ENCODE measurements at regions not wholly inside any gene's neighbourhood (a gene's known extent, or its start where the extent isn't known, plus 50 kb on each side); places are given as distances from the start of the nearest gene placed in this dataset.
"Not testable (repeated sequence)": the region's sequence is repeated elsewhere in the genome, so short reads cannot be mapped to it uniquely, and the experiment has no call there.

- no peak for DNase-seq (ENCODE audit: low read depth, low spot score)
These were observed 291.3 kb upstream of the PRKD1 start for GRCh38 chr14:30218907-30219306.

DNA sequence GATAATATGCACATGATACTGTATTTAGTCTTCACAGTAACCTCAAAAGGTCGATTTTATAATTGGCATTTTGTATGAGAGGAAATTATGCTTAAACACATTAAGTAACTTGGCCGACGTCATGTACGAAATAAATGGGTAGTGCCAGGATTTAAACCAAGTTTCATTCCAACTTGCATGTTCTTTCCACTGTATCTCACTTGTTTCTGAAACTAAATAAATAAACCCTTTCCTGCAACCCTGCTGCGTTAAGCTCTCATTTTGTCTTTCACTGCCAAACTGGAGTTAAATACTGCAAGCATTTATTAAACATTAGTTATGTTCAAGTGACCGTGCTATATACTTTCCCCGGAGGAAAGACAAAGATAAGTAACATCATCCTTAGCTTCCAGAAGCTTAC, 293.9 kb upstream of the PRKD1 start:
- DNase-seq (ENCODE audit: low read depth, low spot score) = no peak

GRCh38 chr14:30223385-30223785, 295.7 kb upstream of the PRKD1 start:
- DNase-seq (ENCODE audit: low read depth, low spot score) = peak; percentile 95

DNA sequence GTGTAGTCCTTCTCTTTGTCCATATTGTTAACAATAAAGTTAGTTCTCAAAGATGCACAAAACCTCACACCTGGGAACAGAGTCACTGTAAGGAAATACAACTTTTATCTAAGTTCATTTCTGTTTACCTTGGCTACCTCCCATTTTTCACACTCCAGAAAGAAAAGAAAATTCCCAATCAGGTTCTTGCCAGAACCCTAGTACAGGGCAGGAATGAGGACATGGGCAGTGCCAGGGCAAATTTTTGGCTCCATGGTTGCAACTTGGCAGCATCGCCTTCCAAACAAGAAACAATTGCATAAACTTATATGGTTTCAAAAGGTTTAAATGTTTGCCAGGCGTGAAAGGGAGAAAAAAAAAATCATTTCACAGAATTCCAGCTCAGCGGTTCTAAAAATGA, 296.3 kb upstream of the PRKD1 start:
- peak; percentile 59 for DNase-seq (ENCODE audit: low read depth, low spot score)

GRCh38 chr14:30225176-30225575, 297.5 kb upstream of the PRKD1 start:
- DNase-seq (ENCODE audit: low read depth, low spot score) = no peak

DNA sequence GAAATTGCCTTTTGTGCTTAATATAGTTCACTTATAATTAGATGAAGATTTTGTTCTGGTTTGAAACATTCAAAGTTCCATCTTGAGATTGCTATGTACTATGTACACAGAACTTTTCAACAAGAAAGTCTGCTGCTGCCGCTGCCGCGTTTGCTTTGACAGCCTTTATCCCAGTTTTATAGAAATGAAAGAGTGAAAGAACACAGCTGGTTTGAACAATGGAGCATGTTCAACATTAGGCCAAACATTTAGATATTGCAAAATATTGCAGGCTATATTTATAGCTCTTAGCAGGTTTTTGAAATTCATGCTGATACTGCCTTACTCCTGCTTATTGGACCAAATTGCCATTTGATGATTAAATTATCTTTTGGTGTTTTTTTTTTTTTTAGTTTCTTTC, 299.8 kb upstream of the PRKD1 start:
- DNase-seq (ENCODE audit: low read depth, low spot score) = no peak

- DNase-seq (ENCODE audit: low read depth, low spot score) = peak; percentile 55
These were observed 300.2 kb upstream of the PRKD1 start for GRCh38 chr14:30227876-30228275.

- DNase-seq (ENCODE audit: low read depth, low spot score) = no peak
These were observed 303.1 kb upstream of the PRKD1 start for GRCh38 chr14:30230719-30231118.

GRCh38 chr14:30234966-30235365, 307.3 kb upstream of the PRKD1 start:
- no peak for DNase-seq (ENCODE audit: low read depth, low spot score)

DNA sequence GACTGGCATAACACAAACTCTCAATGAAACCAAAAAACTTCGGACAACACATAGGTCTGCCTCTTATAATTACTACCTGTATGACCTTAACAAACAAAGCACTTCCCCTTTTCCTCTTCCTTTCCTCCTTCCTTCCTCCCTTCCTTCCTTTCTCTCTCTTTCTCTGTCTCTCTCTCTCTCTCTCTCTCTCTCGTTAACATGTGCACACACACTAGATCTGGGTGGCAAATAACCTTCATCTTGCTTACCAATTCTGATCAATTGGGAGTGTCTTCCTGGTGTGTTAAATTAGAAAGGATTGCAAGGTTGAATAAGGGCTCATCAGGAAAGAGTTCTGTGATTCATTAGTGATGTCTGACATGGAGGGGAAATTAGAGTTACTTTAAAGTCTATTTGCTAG, 307.8 kb upstream of the PRKD1 start:
- DNase-seq (ENCODE audit: low read depth, low spot score) = no peak

- no peak for DNase-seq (ENCODE audit: low read depth, low spot score)
These were observed 311.3 kb upstream of the PRKD1 start for GRCh38 chr14:30238936-30239335.

GRCh38 chr14:30240018-30240417, 312.4 kb upstream of the PRKD1 start:
- no peak for DNase-seq (ENCODE audit: low read depth, low spot score)

- no peak for DNase-seq (ENCODE audit: low read depth, low spot score)
These were observed 313.0 kb upstream of the PRKD1 start for GRCh38 chr14:30240685-30241084.

- no peak for DNase-seq (ENCODE audit: low read depth, low spot score)
These were observed 315.1 kb upstream of the PRKD1 start for GRCh38 chr14:30242744-30243143.

DNA sequence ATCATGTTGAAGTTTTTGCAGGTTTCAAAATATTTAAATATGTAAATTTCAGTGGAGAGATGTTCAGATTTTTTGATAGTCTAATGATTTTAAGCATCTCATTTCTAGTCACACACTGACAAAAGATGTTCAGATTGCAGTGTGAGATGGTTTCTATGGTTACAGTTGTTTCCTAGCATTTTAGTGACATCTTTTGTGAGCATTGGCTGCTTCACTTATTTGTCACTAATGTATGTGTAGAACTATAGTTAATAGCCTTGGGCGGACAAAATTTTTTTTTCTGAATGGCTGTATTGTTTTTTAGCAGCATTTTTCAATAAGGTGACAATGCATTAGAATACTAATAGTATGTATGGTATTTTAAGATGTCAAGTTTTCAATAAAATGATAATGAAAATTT, 315.6 kb upstream of the PRKD1 start:
- no peak for DNase-seq (ENCODE audit: low read depth, low spot score)

GRCh38 chr14:30243805-30244204, 315.2 kb upstream of the G2E3 start:
- DNase-seq (ENCODE audit: low read depth, low spot score) = no peak

DNA sequence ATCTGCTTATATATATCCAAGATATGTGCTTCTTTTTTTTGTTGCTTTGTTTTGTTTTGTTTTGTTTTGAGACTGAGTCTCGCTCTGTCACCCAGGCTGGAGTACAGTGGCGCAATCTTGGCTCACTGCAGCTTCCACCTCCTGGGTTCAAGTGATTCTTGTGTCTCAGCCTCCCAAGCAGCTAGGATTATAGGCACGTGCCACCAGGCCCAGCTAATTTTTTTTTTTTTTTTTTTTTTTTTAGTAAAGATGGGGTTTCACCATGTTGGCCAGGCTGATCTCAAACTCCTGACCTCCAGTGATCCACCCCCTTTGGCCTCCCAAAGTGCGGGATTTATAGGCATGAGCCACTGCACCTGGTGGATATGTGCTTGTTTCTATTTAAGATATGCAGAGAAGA, 314.6 kb upstream of the G2E3 start:
- not testable (repeated sequence) for DNase-seq (ENCODE audit: low read depth, low spot score)

DNA sequence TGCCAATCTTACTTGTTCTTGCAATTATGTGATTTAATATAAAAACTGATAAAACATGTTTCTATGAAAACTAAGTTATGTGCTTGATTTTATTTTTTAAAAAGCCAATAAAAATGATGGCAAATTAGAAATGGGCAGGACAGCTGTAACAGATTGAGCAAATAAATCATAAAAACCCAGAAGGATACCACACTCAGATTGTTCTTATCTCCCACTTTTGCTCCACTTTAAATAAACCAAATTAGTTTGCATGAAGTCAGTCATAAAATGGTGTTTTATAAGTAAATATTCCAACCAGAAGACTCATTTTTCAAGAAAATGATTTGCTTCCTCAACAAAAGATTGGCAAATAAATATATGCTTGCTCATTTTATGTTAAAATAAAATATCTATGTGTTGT, 307.9 kb upstream of the G2E3 start:
- DNase-seq (ENCODE audit: low read depth, low spot score) = no peak

DNA sequence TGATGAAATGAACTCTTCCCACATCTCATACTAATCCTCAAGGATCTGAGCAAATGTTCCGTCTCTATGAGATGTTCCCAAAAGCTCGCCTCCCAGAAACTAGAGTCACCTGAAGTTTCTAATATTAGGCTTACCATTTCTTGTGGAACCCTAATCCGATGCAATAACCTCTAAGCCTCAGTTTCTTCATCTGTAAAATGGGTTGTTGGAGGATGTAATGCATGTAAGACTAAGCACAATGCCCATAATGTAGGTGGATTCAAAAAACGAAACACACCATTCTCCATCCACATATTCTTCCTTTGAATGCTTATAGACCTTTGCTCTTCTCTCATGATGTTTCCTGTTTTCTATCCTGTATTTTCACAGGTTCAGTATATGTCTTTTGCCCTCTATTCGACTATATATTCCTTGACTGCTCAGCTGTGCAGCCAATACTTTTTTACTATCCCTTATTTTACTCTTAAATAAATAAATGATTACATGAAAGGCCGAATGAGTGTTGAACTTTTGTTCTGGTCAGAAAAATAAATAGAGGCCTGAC, 307.3 kb upstream of the G2E3 start:
- DNase-seq (ENCODE audit: low read depth, low spot score) = no peak

GRCh38 chr14:30252151-30252550, 306.8 kb upstream of the G2E3 start:
- peak; percentile 54 for DNase-seq (ENCODE audit: low read depth, low spot score)

GRCh38 chr14:30252783-30253674, 305.9 kb upstream of the G2E3 start:
- peak; percentile 22 for DNase-seq (ENCODE audit: low read depth, low spot score)

DNA sequence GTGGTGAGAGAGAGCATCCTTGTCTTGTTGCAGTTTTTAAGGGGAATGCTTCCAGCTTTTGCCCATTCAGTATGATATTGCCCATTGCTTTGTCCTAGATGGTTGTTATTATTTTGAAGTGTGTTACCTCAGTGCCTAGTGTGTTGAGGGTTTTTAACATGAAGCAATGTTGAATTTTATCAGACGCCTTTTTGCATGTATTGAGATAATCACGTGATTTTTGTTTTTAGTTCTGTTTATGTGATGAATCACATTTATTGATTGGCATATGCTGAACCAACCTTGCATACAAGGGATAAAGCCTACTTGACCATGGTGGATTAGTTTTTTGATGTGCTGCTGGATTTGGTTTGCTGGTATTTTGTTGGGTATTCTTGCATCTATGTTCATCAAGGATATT, 302.3 kb upstream of the G2E3 start:
- no peak for DNase-seq (ENCODE audit: low read depth, low spot score)

GRCh38 chr14:30257946-30258661, 300.9 kb upstream of the G2E3 start:
- DNase-seq (ENCODE audit: low read depth, low spot score) = no peak

All from astrocyte of the hippocampus (primary cell).